IMR-90 (cell line): ENCODE measurements at regions not wholly inside any gene's neighbourhood (a gene's known extent, or its start where the extent isn't known, plus 50 kb on each side); places are given as distances from the start of the nearest gene placed in this dataset.

Experiments used
- ATAC-seq: fragments of 200-7000 bp; cut with Tn5 transposase; 2 replicates; pipeline ENCODE4 v1.9.1; 2020; ENCODE audit warnings: low read depth, mild to moderate bottlenecking, moderate library complexity
- BruUV-seq: library from RNA; stranded (reverse); fragments of 400-500 nt; replicated peaks from 2 replicates; lab custom pipeline; 2021; lab: Mats Ljungman, UMichigan
- CTCF ChIA-PET: fragments of 300-600 bp; formaldehyde crosslinking; extraction: SDS; loops from one replicate; lab custom pipeline; 2021; ENCODE audit warnings: antibody characterized with exemption; lab: Yijun Ruan, JAX
- POLR2A ChIA-PET: fragments of 300-600 bp; sonication (Branson Sonifier 250); formaldehyde crosslinking; loops from one replicate; lab custom pipeline; 2022; ENCODE audit warnings: antibody characterized with exemption; ENCODE audit not compliant: unreplicated experiment; lab: Charles Lee
- DNase-seq: peaks from one replicate; pipeline ENCODE4 v3.0.0; 2013
- H2AFZ ChIP-seq: replicated peaks from 2 replicates; pipeline ENCODE3; 2013; ENCODE audit warnings: low read length, mild to moderate bottlenecking; ENCODE audit not compliant: poor library complexity
- H2AK5ac ChIP-seq: 2 replicates; pipeline ENCODE4 v1.6.1; 2013; ENCODE audit warnings: low read depth, low read length, inconsistent platforms
- H2AK9ac ChIP-seq: replicated peaks from 2 replicates; pipeline ENCODE3; 2013; ENCODE audit warnings: mild to moderate bottlenecking, low read depth, low read length, moderate library complexity; ENCODE audit not compliant: poor library complexity
- H2BK120ac ChIP-seq: 2 replicates; pipeline ENCODE4 v1.6.1; 2013; ENCODE audit warnings: low read depth, low read length, inconsistent platforms
- H2BK15ac ChIP-seq: 3 replicates; pipeline ENCODE4 v1.6.1; 2013; ENCODE audit warnings: low read depth, low read length, inconsistent platforms
- H2BK20ac ChIP-seq: 2 replicates; pipeline ENCODE4 v1.6.1; 2013; ENCODE audit warnings: low read depth, mild to moderate bottlenecking, inconsistent platforms, low read length, moderate library complexity
- H2BK5ac ChIP-seq: 2 replicates; pipeline ENCODE4 v1.6.1; 2013; ENCODE audit warnings: mild to moderate bottlenecking, low read depth, low read length, inconsistent platforms; ENCODE audit not compliant: poor library complexity, severe bottlenecking
- H3K14ac ChIP-seq: replicated peaks from 2 replicates; pipeline ENCODE4 v1.6.1; 2013; ENCODE audit warnings: low read depth, low read length, inconsistent platforms
- H3K18ac ChIP-seq: 2 replicates; pipeline ENCODE4 v1.6.1; 2013; ENCODE audit warnings: low read depth, low read length, control low read depth
- H3K23ac ChIP-seq: 2 replicates; pipeline ENCODE4 v1.6.1; 2013; ENCODE audit warnings: low read depth, low read length, inconsistent platforms
- H3K27ac ChIP-seq: 2 replicates; pipeline ENCODE4 v1.5.1; 2013; ENCODE audit warnings: mild to moderate bottlenecking, control low read depth, low read length; ENCODE audit not compliant: insufficient read depth
- H3K27me3 ChIP-seq: 2 replicates; pipeline ENCODE4 v1.6.1; 2013; ENCODE audit warnings: low read length; ENCODE audit not compliant: control insufficient read depth, insufficient read depth
- H3K36me3 ChIP-seq: 2 replicates; pipeline ENCODE4 v1.6.1; 2013; ENCODE audit warnings: low read length, mixed read lengths; ENCODE audit not compliant: control insufficient read depth, insufficient read depth
- H3K4ac ChIP-seq: 2 replicates; pipeline ENCODE4 v1.6.1; 2013; ENCODE audit warnings: low read depth, low read length, inconsistent platforms
- H3K4me1 ChIP-seq: 2 replicates; pipeline ENCODE4 v1.6.1; 2013; ENCODE audit warnings: low read length, mixed read lengths; ENCODE audit not compliant: control insufficient read depth, insufficient read depth
- H3K4me2 ChIP-seq: 2 replicates; pipeline ENCODE4 v1.6.1; 2013; ENCODE audit warnings: low read depth, mild to moderate bottlenecking, control low read depth, low read length, moderate library complexity
- H3K4me3 ChIP-seq: 2 replicates; pipeline ENCODE4 v1.5.1; 2013; ENCODE audit warnings: low read depth, mild to moderate bottlenecking, control low read depth, low read length, moderate library complexity; ENCODE audit not compliant: insufficient read depth
- H3K56ac ChIP-seq: 2 replicates; pipeline ENCODE4 v1.6.1; 2013; ENCODE audit warnings: low read length, inconsistent platforms; ENCODE audit not compliant: insufficient read depth; ENCODE audit errors: extremely low read depth
- H3K79me1 ChIP-seq, 2 experiments: 2 replicates each; pipeline ENCODE4 v1.6.1; 2013; ENCODE audit warnings: low read length in 2 of 2, inconsistent platforms in 1 of 2, low read depth in 1 of 2
- H3K9ac ChIP-seq: 2 replicates; pipeline ENCODE4 v1.6.1; 2013; ENCODE audit warnings: low read depth, low read length, control low read depth
- H3K9me1 ChIP-seq: 2 replicates; pipeline ENCODE4 v1.6.1; 2013; ENCODE audit warnings: low read length, inconsistent platforms; ENCODE audit not compliant: insufficient read depth
- H3K9me3 ChIP-seq: 2 replicates; pipeline ENCODE4 v1.6.1; 2013; ENCODE audit warnings: low read length; ENCODE audit not compliant: control insufficient read depth, insufficient read depth
- H4K20me1 ChIP-seq: 2 replicates; pipeline ENCODE4 v1.6.1; 2013; ENCODE audit warnings: low read length, inconsistent platforms; ENCODE audit not compliant: insufficient read depth
- H4K5ac ChIP-seq: 2 replicates; pipeline ENCODE4 v1.6.1; 2013; ENCODE audit warnings: mild to moderate bottlenecking, low read depth, low read length, control low read depth
- H4K8ac ChIP-seq, 2 experiments: 2 replicates each; pipeline ENCODE4 v1.6.1; 2013; ENCODE audit warnings: low read depth in 2 of 2, low read length in 2 of 2, control low read depth in 1 of 2, inconsistent platforms in 1 of 2
- H4K91ac ChIP-seq: 2 replicates; pipeline ENCODE4 v1.6.1; 2013; ENCODE audit warnings: low read depth, low read length, inconsistent platforms; ENCODE audit not compliant: insufficient read depth
- BHLHE40 ChIP-seq: fragments of 150-350 bp; IDR thresholded peaks from 2 replicates; pipeline ENCODE4 v1.6.1; 2016; ENCODE audit warnings: mild to moderate bottlenecking, low read depth, low read length
- CEBPB ChIP-seq: IDR thresholded peaks from 2 replicates; pipeline ENCODE4 v1.6.1; 2012; ENCODE audit warnings: low read depth, low read length, improper control_type of control experiment
- CHD1 ChIP-seq: IDR thresholded peaks from 2 replicates; pipeline ENCODE4 v1.6.1; 2012; ENCODE audit warnings: low read depth, low read length, improper control_type of control experiment
- CTCF ChIP-seq: conservative IDR thresholded peaks from 2 replicates; pipeline ENCODE4 v1.5.1; 2012; ENCODE audit warnings: mild to moderate bottlenecking, low read depth, low read length, improper control_type of control experiment
- ELK1 ChIP-seq: fragments of 150-350 bp; IDR thresholded peaks from 2 replicates; pipeline ENCODE4 v1.6.1; 2016; ENCODE audit warnings: low read depth, mild to moderate bottlenecking, low read length, moderate library complexity, borderline replicate concordance
- FOS ChIP-seq: fragments of 150-350 bp; IDR thresholded peaks from 2 replicates; pipeline ENCODE4 v1.6.1; 2016; ENCODE audit warnings: low read depth, low read length
- MAFK ChIP-seq: IDR thresholded peaks from 2 replicates; pipeline ENCODE4 v1.6.1; 2012; ENCODE audit warnings: low read depth, low read length, improper control_type of control experiment
- MAZ ChIP-seq: IDR thresholded peaks from 2 replicates; pipeline ENCODE4 v1.6.1; 2012; ENCODE audit warnings: low read depth, mild to moderate bottlenecking, low read length, improper control_type of control experiment, moderate library complexity, borderline replicate concordance
- MXI1 ChIP-seq: IDR thresholded peaks from 2 replicates; pipeline ENCODE4 v1.6.1; 2012; ENCODE audit warnings: low read depth, mild to moderate bottlenecking, low read length, moderate library complexity, borderline replicate concordance
- NFE2L2 ChIP-seq: fragments of 150-350 bp; IDR thresholded peaks from 2 replicates; pipeline ENCODE4 v1.6.1; 2016; ENCODE audit warnings: low read depth, mild to moderate bottlenecking, low read length
- POLR2A ChIP-seq: IDR thresholded peaks from 2 replicates; pipeline ENCODE4 v1.6.1; 2012; ENCODE audit warnings: mild to moderate bottlenecking, low read depth, low read length
- RAD21 ChIP-seq: IDR thresholded peaks from 2 replicates; pipeline ENCODE4 v1.6.1; 2012; ENCODE audit warnings: low read length, improper control_type of control experiment
- RCOR1 ChIP-seq: IDR thresholded peaks from 2 replicates; pipeline ENCODE4 v1.6.1; 2012; ENCODE audit warnings: mild to moderate bottlenecking, low read length, improper control_type of control experiment; ENCODE audit not compliant: insufficient replicate concordance
- RFX5 ChIP-seq: IDR thresholded peaks from 2 replicates; pipeline ENCODE4 v1.8.0; 2012; ENCODE audit warnings: low read depth, mild to moderate bottlenecking, low read length, moderate library complexity
- SMC3 ChIP-seq: fragments of 150-350 bp; IDR thresholded peaks from 2 replicates; pipeline ENCODE4 v1.6.1; 2016; ENCODE audit warnings: low read depth, mild to moderate bottlenecking, antibody characterized with exemption, low read length, moderate library complexity
- USF2 ChIP-seq: fragments of 150-350 bp; IDR thresholded peaks from 2 replicates; pipeline ENCODE4 v1.6.1; 2017; ENCODE audit warnings: mild to moderate bottlenecking, antibody characterized with exemption, low read length, low read depth
- WGBS, 2 experiments: methylation state at CpG; one replicate each; pipeline versions ENCODE4 v1.1.5 to v1.1.7; 2013; ENCODE audit warnings: missing lambda C conversion rate in 2 of 2; ENCODE audit not compliant: insufficient read length in 1 of 2; ENCODE audit errors: extremely low coverage in 2 of 2; 5-methylcytosine and 5-hydroxymethylcytosine counted together
- dilution Hi-C: fragments of 300-500 bp; cut with HindIII; formaldehyde crosslinking; loops from one replicate; pipeline ENCODE4 v1.14.3; 2018; ENCODE audit warnings: low sequenced_read_pairs; ENCODE audit not compliant: unreplicated experiment
- in situ Hi-C: fragments of 300-500 bp; cut with MboI; formaldehyde crosslinking; loops from 3 replicates; pipeline ENCODE4 v1.14.3; 2019; ENCODE audit warnings: low sequenced_read_pairs, inconsistent platforms, mixed read lengths
- intact Hi-C: fragments of 100-400 bp; cut with micrococcal nuclease; formaldehyde crosslinking; loops from 2 replicates; pipeline ENCODE4 v1.10.0; 2022

GRCh38 chr20:29325304-29325640 lies 1932.2 kb upstream of the DEFB115 start:
- in situ Hi-C loops, result no loop called here
- no peak overlapping the region for H3K4me3 ChIP-seq
- H4K91ac ChIP-seq, result no peak overlapping the region
- no TSS peak for BruUV-seq
- no peak overlapping the region for H2AFZ ChIP-seq
- H2AK9ac ChIP-seq, result no peak overlapping the region
- no peak overlapping the region for H3K4ac ChIP-seq
- H3K9ac ChIP-seq, result no peak overlapping the region
- no peak overlapping the region for H2BK5ac ChIP-seq
- ChIA-PET POLR2A (no interaction called here), CTCF (no interaction called here)
- no peak for DNase-seq
- no peak overlapping the region for H3K4me2 ChIP-seq
- no peak overlapping the region for H2AK5ac ChIP-seq
- no peak overlapping the region for H4K5ac ChIP-seq
- dilution Hi-C loops, result no loop called here
- H3K27ac ChIP-seq, result no peak overlapping the region
- no peak overlapping the region for H2BK120ac ChIP-seq
- 23% methylated on average over 8 of the region's 20 CpGs; no CpG with 5 or more reads in 1 of the 2 experiments for WGBS, 2 experiments
- H3K79me1 ChIP-seq, result no peaks in the 10 kb centered on the region
- H3K36me3 ChIP-seq, result no peaks in the 10 kb centered on the region
- no peak overlapping the region for H3K14ac ChIP-seq
- no peak overlapping the region for H2BK20ac ChIP-seq
- no peaks in the 10 kb centered on the region for H3K9me1 ChIP-seq
- H3K56ac ChIP-seq, result no peak overlapping the region
- H3K23ac ChIP-seq, result no peak overlapping the region
- H3K18ac ChIP-seq, result no peak overlapping the region
- H2BK15ac ChIP-seq, result no peak overlapping the region
- H3K4me1 ChIP-seq, result no peaks in the 10 kb centered on the region
- no peak for ATAC-seq
- H3K9me3 ChIP-seq, result peaks cover 27% of the 10 kb centered on the region
- no peak for TF ChIP-seq MXI1
- TF ChIP-seq RFX5, result no peak
- TF ChIP-seq FOS, result no peak
- no peak for TF ChIP-seq BHLHE40
- no peak for TF ChIP-seq NFE2L2
- TF ChIP-seq USF2, result no peak
- no peak for TF ChIP-seq POLR2A
- TF ChIP-seq ELK1, result no peak
- no peak for TF ChIP-seq CEBPB
- TF ChIP-seq MAZ, result no peak
- TF ChIP-seq RCOR1, result no peak
- no peak for TF ChIP-seq MAFK
- TF ChIP-seq CHD1, result no peak
- no peak for TF ChIP-seq SMC3
- no peak for TF ChIP-seq CTCF
- TF ChIP-seq RAD21, result no peak
- H4K8ac ChIP-seq, result no peak overlapping the region
- intact Hi-C loops, result no loop called here
- H4K20me1 ChIP-seq, result no peaks in the 10 kb centered on the region
- H3K27me3 ChIP-seq, result no peaks in the 10 kb centered on the region
